Testis (tissue), 2 donors: ENCODE measurements at regions not wholly inside any gene's neighbourhood (a gene's known extent, or its start where the extent isn't known, plus 50 kb on each side); places are given as distances from the start of the nearest gene placed in this dataset.

ENCODE experiments used
- POLR2A ChIP-seq: fragments of 450-650 bp; IDR thresholded peaks from one replicate; pipeline ENCODE4 v1.6.1; 2017; ENCODE audit warnings: antibody characterized with exemption, mild to moderate bottlenecking, moderate library complexity
- TF ChIP-seq, protein P1 (sequence below), 3 experiments: fragments of 450-650 bp in 2 of 3; fragments of 200-600 bp in 1 of 3; sonication (generic) in 1 of 3; IDR thresholded peaks; one replicate each; pipeline ENCODE4 v1.5.1; 2016 to 2019; ENCODE audit warnings: antibody characterized with exemption in 3 of 3, mild to moderate bottlenecking in 2 of 3, moderate library complexity in 1 of 3

DNA sequence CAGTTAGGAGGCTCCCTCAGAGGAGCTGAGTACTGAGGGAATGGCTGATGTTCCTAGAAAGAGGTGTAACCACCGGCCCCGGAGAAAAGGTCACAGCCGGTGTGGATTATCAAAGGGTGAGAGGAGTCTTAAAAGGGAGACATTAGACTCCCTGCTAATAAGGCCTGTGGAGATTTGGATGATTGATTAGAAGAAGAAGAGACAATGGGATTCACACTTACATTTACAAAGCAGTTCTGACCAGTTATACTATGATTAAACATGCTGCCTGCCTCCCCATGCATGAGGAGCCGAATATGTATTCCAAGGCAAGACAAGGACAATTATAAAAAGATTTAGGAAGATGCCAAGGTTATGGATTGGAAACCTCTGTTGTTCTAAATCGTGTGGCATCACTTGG is 302.4 kb downstream of the SLC4A3 start:
- TF ChIP-seq, protein P1, sequence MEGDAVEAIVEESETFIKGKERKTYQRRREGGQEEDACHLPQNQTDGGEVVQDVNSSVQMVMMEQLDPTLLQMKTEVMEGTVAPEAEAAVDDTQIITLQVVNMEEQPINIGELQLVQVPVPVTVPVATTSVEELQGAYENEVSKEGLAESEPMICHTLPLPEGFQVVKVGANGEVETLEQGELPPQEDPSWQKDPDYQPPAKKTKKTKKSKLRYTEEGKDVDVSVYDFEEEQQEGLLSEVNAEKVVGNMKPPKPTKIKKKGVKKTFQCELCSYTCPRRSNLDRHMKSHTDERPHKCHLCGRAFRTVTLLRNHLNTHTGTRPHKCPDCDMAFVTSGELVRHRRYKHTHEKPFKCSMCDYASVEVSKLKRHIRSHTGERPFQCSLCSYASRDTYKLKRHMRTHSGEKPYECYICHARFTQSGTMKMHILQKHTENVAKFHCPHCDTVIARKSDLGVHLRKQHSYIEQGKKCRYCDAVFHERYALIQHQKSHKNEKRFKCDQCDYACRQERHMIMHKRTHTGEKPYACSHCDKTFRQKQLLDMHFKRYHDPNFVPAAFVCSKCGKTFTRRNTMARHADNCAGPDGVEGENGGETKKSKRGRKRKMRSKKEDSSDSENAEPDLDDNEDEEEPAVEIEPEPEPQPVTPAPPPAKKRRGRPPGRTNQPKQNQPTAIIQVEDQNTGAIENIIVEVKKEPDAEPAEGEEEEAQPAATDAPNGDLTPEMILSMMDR (IDR thresholded peaks at IDR 0.05) = no peak
- no peak for TF ChIP-seq POLR2A
